HCEC 1CT (cell line): ENCODE measurements at regions not wholly inside any gene's neighbourhood (a gene's known extent, or its start where the extent isn't known, plus 50 kb on each side); places are given as distances from the start of the nearest gene placed in this dataset.
A peak's percentile ranks its signal among the peaks of the same experiment; 100 is the strongest.

Source experiments
- DNase-seq: peaks from one replicate; pipeline ENCODE4 v3.0.0-alpha.2; 2017

DNA sequence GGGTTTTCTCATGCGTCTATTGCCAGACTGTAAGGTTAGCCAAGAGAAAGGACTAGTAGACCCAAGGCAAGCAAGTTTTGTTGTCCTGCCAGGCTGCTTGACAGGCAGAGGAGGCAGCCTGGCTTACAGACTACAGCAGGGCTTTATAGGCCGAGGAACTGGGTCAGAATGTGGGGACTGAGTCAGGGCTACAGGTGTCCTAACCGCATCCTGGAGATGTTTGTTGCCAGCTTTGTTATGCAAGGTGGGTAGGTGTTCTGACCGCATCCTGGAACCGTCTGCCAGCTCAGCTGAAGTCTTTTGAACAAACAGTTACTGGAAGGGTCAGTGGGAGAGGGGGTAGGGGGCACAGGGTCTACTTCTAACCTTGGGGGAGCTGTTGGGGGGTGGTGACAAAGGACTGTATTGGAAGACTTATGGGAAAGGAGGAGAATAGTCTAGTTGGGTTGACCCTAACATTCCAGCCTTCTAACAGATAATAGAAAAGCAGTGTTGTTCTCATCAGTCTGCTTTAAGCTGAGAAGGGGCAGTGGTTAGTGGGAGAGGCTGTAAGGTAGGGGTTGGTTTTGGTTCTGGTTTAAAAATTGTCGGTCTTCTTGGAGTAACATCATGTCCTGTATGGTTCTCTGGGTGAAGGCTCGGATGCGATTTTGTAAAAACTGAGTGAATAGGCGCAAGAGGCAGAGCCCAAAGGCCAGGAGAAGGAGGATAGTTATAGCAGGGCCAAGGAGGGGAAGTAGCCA lies 913.8 kb upstream of the SLITRK5 start:
- no peak for DNase-seq

GRCh38 chr13:86758116-86758515 lies 913.1 kb upstream of the SLITRK5 start:
- no peak for DNase-seq

- no peak for DNase-seq
These were observed 910.6 kb upstream of the SLITRK5 start for GRCh38 chr13:86760620-86761019.

DNA sequence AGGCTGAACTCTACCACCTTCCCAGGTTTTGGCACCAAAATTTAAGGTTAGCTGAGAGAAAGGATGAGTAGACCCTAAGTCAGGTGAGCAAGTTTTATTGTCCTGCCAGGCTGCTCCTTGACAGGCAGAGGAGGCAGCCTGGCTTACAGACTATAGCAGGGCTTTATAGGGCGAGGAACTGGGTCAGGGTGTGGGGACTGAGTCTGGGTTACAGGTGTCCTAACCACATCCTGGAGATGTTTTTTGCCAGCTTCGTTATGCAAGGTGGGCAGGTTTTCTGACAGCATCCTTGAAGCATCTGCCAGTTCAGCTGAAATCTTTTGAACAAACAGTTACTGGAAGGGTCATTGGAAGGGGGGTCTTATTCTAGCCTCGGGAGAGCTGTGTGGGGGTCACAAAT lies 905.7 kb upstream of the SLITRK5 start:
- DNase-seq: no peak

DNA sequence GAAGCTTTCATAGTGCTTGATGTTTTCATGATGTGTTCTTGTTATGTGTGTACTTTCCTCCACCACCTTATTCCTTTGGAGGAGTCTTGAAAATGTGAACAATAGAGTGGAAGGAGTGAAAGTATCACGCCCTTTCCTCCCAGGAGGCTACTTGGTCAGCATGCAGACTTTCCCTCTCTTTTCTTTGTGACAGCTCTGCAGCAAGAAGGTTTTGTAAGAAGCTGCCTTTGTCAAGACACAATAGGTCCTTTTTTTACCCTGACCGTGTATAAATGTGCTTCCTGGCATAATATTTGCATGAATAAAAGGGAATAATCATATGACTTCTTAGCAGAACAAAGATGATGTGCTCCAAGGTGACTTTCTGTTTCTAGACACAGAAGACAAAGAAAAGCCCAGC lies 882.6 kb upstream of the SLITRK5 start:
- no peak for DNase-seq

- DNase-seq: no peak
These were observed 879.0 kb upstream of the SLITRK5 start for GRCh38 chr13:86792153-86792651.

DNA sequence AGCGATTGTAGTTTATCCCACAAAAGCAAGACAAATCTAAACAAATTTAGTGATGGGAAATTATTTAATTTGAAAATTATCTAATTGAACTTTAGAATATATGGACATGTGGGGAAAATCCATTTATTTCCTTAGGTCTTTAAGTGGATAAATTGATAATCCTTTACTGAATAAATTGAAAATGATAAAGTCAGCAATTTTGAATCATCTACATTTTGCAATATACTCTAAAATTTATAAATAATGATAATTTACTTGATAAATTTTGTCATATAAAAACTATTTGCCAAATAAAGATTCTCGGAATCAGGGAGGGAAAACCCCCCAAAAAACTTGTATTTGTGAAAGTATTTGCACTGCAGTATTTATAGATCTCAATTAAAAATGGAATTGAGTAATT lies 875.3 kb upstream of the SLITRK5 start:
- DNase-seq: no peak

DNA sequence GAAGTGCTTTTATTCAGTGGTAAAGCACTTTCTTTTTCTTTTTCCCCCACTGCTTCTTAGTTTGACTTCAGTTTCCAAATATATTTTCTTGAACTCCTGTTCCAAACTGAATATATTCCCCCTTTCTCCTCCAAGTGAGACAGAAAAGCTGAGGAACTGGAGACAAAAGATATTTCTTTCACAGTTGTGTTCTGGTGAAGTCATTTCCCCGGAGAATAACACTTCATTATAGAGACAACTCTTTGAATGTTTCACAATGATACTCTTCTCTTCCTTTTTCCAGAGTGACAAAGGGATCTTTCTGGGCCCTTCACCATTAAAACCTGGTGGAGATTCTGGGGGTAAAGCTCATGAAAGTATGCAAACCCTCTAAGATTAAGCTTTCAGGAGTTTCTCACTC lies 860.8 kb upstream of the SLITRK5 start:
- no peak for DNase-seq

DNA sequence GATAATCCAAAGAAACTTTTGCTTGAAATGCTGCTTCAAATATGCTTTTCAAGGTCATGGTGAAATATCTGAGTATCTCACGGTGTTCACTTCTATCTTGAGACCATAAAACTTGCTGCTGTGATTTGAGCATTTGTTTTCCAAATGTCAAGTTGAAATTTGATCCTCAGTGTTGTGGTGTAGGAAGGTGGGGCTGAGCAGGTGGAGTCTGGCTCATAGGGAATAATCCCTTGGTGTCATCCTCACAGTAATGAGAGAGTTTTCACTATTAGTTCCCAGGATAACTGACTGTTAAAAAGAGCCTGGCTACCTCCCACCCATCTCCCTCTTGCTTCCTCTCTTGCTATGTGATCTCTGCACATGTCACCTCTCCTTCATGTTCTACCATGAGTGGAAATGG lies 858.0 kb upstream of the SLITRK5 start:
- DNase-seq: no peak

DNA sequence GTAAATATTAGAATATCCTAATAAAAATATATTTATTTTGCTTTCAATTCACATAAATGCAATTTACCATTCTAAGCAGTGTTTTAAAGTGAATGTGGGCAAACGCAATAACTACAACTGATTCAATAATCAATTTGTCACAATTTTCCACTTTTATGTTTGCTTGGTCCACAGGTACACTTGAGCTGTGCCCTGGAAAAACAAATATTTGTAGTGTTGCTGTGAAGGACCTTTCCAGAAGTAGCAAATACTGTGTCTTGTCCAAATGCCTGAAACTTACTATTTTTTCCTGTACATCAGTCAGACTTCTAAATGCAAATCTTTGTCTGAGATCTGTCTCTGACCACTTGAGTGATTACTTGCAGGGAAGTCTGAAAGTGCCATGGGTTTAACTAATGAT lies 845.8 kb upstream of the SLITRK5 start:
- DNase-seq: no peak

- DNase-seq: no peak
These were observed 844.9 kb upstream of the SLITRK5 start for GRCh38 chr13:86826232-86826631.

GRCh38 chr13:86830046-86830445 lies 841.1 kb upstream of the SLITRK5 start:
- DNase-seq: peak; percentile 1

DNA sequence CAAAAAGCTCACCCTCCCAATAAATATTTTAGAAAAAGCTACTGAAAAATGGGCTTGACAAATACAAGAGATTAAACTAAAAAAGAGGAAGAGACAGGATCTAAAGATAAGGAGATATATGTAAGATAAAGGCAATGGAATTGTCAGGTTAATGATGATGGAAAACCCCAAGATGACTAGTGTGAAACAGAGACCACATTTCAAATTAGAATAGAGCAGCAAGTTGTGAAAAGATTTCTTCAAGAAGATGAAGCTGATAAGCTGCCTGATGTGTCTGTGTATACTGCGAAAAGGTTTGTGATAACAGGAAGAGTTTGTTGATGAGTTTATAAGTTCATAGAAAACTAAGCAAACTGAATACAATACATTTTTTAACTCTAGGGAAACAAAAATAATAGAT lies 840.1 kb upstream of the SLITRK5 start:
- no peak for DNase-seq

GRCh38 chr13:86838411-86839120 lies 832.6 kb upstream of the SLITRK5 start:
- no peak for DNase-seq

DNA sequence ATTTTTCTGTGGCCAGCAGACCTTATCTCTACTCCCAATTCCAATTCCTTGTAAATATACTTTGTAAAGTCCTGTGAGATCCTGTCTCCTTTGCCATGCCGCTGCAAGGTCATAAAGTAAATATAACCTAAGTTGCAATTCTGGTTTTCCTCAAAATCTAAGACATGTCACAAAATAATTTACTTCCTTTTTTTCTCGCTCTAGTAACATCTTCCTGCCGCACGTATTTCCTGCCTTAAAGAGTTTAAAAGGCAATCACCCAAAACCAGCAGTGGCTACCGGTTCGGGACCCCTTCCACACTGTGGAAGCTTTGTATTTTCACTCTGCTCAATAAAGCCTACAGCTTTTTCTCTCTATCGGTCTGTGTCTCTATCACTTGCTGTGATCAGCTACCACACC lies 832.0 kb upstream of the SLITRK5 start:
- DNase-seq: no peak

DNA sequence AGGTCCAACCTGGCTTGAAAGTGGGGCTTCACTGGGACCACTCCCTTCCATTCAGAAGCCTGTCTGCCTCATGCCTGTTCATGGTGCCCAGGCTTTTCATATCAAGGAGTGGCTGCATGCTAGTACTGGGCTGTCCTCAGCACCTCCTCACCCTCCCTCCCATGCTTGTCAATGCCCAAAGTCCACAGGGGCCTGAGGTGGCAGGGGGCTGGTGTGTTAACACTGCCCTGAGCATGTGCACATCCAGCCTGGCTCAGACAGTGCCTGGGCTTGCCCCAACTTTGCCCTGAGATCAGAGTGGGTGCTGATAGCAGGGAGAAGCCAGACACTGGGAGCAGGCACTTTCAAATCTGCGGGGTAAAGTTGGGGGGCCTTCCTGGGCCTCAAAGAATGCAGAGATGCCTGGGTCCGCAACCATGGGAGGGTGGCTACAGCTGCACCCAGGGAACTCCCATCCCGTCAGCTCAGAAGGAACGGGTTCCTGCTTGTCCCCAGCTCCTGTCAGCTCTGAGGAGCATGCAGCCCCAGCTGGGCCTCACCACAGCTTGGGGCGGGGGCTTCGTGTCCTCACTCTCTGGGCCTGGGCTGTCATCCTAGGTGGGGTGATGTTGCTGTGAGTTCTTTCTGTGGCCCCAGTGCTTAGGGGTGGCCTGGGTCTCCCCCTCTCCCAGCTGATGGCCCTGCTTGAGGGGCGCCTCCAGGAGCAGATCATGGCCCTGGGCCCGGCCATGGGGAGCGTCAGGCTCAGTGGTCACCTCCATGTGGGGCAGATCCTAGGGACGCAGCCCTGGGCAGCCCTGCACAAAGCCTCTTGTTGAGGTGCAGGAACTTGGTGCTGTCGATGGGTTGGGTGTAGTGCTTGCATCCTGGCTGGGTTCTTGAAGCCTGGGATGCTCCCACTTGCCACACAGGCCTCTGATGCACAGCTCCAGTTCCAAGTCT lies 830.6 kb upstream of the SLITRK5 start:
- no peak for DNase-seq

DNA sequence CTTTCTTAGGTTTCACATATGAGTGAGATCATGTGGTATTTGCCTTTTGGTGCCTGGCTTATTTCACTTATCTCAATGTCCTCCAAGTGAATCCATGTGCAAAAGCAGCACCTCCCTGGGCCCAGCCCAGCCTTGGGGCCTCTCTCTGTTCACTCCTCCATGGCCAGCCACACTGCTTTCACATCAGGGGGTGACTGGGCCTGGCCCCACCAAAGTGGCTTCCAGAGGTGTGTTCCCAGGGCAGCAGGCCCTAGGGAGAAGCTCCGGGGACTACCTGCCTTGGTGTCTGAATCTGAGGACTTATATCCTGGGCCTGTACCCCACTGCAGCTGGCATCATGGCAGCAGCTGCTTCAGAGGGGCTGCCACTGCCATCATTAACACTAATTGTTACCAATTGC lies 829.9 kb upstream of the SLITRK5 start:
- DNase-seq: no peak

GRCh38 chr13:86846501-86846900 lies 824.7 kb upstream of the SLITRK5 start:
- DNase-seq: peak; percentile 27

- no peak for DNase-seq
These were observed 822.5 kb upstream of the SLITRK5 start for GRCh38 chr13:86848716-86849115.

DNA sequence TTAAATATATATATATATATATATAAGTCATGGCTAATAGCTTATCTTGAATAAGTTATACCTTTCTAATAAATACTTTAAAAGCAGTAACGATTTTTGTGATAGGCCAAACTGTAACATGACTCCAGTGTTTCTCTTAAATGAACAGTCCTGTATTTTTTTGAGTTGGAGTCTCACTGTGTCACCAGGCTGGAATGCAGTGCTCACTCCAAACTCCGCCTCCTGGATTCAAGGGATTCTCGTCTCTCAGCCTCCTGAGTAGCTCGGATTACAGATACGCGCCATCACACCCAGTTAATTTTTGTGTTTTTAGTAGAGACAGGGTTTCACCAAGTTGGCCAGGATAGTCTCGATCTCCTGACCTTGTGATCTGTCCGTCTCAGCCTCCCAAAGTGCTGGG lies 814.2 kb upstream of the SLITRK5 start:
- DNase-seq: peak; percentile 7

DNA sequence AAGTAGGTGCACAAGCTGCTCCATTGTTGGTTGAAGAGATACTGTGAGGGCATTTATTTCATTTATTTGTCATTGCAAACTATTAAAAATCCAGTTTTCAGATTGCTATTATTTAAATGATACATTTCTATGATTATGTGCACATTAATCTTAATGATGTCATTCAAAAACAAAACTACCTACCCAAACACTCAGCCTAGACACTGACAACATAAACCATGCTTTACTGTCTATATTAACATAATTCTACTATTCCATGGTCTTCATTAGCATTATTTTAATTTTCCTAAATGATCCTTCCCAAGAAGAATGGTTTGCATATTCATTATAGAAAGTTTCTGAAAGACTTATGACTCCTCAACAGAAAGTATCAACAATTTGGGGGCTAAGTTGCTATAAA lies 813.0 kb upstream of the SLITRK5 start:
- DNase-seq: no peak

DNA sequence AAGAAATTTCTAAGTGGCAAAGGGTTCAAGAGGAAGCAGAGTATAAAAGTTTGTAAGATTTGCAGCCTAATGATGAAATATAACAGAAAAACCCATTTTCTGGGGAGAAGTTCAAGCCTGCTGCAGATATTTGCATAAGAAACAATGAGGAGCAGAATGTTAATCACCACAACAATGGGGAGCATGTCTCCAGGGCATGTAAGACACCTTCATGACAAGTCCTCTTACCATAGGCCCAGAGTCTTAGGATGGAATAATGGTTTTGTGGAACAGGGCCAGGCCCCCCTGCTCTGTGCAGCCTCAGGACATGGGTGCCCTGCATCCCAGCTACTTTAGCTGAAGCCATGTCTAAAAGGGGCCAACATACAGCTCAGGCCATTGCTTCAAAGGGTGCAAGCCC lies 809.0 kb upstream of the SLITRK5 start:
- no peak for DNase-seq

DNA sequence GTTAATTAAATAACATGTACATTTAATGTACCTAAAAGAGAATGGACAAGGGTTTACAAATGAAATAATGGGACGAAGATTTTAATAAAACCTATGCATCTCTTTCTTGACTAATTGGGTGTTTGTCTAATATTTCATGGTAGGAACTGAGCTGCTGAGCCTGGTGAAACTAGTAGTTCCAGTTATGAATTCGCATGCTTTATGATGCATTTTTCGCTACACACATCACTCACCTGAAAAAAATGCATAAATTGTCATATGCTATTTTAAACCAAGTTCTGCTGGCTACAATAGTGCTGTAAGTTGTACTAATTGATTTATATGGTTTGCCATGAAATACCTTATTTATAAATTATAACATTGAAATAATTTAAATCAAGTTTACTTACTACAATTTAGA lies 806.8 kb upstream of the SLITRK5 start:
- no peak for DNase-seq
